GM12875 (cell line): ENCODE measurements at regions not wholly inside any gene's neighbourhood (a gene's known extent, or its start where the extent isn't known, plus 50 kb on each side); places are given as distances from the start of the nearest gene placed in this dataset.

Source experiments
- H3K4me3 ChIP-seq: one replicate; pipeline ENCODE4 v1.5.1; 2011; ENCODE audit warnings: low read depth, low read length, control low read depth
- TF ChIP-seq, protein P1 (sequence below): IDR thresholded peaks from 2 replicates; pipeline ENCODE4 v1.5.1; 2011; ENCODE audit warnings: low read depth, mild to moderate bottlenecking, control low read depth, inconsistent platforms, low read length, moderate library complexity, borderline replicate concordance; ENCODE audit not compliant: insufficient read depth

GRCh38 chr2:150767991-150768746 lies 280.7 kb upstream of the RND3 start:
- TF ChIP-seq, protein P1, sequence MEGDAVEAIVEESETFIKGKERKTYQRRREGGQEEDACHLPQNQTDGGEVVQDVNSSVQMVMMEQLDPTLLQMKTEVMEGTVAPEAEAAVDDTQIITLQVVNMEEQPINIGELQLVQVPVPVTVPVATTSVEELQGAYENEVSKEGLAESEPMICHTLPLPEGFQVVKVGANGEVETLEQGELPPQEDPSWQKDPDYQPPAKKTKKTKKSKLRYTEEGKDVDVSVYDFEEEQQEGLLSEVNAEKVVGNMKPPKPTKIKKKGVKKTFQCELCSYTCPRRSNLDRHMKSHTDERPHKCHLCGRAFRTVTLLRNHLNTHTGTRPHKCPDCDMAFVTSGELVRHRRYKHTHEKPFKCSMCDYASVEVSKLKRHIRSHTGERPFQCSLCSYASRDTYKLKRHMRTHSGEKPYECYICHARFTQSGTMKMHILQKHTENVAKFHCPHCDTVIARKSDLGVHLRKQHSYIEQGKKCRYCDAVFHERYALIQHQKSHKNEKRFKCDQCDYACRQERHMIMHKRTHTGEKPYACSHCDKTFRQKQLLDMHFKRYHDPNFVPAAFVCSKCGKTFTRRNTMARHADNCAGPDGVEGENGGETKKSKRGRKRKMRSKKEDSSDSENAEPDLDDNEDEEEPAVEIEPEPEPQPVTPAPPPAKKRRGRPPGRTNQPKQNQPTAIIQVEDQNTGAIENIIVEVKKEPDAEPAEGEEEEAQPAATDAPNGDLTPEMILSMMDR: no peak
- no peak overlapping the region for H3K4me3 ChIP-seq

DNA sequence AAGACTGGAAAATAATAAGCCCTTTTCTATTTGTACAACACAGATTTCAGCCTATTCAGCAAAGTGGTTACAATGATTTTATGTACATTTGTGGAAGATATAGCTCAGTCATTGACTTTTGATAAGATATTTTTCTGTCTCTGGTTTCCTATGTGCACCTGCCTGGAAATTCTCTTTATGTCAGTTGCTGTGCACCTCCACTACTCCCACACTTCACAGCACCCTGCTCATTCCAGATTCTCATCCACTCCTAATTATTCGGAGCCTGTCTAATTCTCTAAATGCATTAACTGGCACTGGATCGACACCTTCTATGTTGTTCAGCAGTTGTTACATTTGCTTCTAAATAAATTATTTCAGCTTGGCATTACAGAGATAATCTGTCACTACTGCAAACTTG lies 275.1 kb upstream of the RND3 start:
- TF ChIP-seq, protein P1: no peak
- no peak overlapping the region for H3K4me3 ChIP-seq

GRCh38 chr2:150759531-150759930 lies 272.1 kb upstream of the RND3 start:
- no peak overlapping the region for H3K4me3 ChIP-seq
- TF ChIP-seq, protein P1: no peak

DNA sequence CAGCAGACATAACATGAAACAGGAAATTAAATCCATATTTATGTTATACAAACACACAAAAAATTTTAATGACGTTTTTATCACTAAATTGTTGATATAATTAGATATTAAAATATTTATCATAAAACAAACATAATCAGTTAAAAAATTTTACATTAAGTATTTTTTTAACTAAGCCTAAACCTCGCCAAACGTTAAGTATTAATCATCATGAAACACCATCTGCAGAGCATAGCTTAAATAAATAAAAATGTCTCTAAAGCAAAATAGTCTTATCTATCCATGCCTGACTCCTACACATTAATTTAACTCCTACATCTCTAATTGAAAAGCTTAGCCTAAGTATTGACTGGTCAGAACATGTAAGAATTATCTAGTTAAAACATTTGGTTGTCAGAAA lies 271.6 kb upstream of the RND3 start:
- TF ChIP-seq, protein P1: no peak

DNA sequence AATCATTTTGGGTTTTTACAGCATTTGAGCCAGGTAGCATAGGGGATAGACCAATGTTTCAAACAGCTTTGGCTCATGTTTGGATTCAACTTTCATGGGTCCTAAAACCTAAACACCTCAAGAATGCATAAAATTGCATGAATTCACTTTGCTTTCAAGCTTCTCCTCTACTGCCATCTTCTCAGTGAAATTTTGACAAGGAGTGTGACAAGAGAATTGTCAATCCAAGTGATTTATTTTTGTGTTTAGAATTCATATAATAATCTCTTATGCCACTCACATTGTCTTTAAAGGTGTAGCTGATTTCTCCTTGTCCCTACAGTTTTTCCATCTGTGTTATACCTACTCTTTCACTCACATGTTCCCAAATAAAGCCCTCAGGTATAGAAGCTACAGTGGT lies 264.8 kb upstream of the RND3 start:
- no peak overlapping the region for H3K4me3 ChIP-seq

More for the DNA sequence above, 271.6 kb upstream of the RND3 start:
- no peak overlapping the region for H3K4me3 ChIP-seq

GRCh38 chr2:150750720-150751119 lies 263.3 kb upstream of the RND3 start:
- TF ChIP-seq, protein P1: no peak
- no peak overlapping the region for H3K4me3 ChIP-seq

More for the DNA sequence above, 264.8 kb upstream of the RND3 start:
- TF ChIP-seq, protein P1: no peak

DNA sequence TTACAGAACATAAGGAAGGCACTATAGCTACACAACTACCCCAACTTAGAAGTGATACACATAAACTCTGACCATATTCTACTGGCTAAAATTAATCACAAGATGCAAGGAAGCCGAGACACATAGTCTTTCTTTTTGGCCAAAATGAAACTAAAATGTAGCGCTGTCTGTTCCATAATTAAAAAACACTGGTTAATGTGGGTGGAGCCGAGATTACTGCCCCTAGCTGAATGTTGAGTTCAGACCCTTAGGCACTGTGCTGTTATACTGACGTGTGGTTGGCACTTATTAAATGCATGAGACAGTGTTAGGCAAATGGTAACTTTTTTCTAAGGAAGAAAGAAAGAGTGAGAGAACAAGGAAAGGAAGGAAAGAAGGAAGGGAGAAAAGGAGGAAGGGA lies 254.6 kb upstream of the RND3 start:
- H3K4me3 ChIP-seq: no peak overlapping the region
- TF ChIP-seq, protein P1: no peak
